LNCAP (cell line): ENCODE measurements at regions not wholly inside any gene's neighbourhood (a gene's known extent, or its start where the extent isn't known, plus 50 kb on each side); places are given as distances from the start of the nearest gene placed in this dataset.

Experiments used
- TF ChIP-seq, protein P1 (sequence below): fragments of 450-650 bp; IDR thresholded peaks from 2 replicates; pipeline ENCODE4 v1.5.1; 2017; ENCODE audit warnings: mild to moderate bottlenecking

DNA sequence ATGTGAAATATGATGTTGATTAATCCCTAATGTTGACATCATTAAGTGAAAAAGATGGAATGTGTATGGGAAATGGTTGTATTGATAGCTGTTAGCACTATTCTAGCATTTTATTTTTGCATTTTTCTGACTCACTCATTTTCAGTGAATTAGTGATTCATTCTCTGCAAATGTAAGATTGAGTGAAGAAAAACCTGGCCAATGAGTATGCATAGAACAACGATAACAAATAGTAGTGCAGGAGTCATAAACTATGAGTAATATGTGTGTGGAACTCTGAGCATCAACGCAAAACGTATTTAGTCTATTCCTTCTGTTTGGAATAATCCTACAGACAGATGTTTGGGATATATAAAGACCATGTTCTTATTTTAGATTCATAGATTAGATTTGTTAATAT, 76.3 kb upstream of the RTL1 start:
- TF ChIP-seq, protein P1, sequence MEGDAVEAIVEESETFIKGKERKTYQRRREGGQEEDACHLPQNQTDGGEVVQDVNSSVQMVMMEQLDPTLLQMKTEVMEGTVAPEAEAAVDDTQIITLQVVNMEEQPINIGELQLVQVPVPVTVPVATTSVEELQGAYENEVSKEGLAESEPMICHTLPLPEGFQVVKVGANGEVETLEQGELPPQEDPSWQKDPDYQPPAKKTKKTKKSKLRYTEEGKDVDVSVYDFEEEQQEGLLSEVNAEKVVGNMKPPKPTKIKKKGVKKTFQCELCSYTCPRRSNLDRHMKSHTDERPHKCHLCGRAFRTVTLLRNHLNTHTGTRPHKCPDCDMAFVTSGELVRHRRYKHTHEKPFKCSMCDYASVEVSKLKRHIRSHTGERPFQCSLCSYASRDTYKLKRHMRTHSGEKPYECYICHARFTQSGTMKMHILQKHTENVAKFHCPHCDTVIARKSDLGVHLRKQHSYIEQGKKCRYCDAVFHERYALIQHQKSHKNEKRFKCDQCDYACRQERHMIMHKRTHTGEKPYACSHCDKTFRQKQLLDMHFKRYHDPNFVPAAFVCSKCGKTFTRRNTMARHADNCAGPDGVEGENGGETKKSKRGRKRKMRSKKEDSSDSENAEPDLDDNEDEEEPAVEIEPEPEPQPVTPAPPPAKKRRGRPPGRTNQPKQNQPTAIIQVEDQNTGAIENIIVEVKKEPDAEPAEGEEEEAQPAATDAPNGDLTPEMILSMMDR = no peak

DNA sequence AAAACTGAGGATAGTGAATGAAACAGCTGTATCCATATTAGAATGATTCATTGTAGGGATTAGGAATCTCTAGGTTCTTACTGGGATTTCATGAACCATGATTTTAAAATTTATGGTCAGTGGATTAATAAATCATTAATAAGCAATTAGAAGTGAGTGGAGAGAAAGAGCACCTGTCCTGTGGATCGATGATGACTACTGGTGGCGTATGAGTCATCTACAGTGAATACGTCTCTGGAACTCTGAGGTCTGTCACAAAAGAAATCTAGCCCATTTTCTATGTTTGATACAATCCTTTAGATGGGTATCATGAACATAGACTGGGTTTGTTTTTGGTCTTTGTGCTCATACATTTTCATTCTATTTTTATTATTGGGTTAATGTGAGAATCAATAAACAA, 77.3 kb upstream of the RTL1 start:
- TF ChIP-seq, protein P1 = no peak

DNA sequence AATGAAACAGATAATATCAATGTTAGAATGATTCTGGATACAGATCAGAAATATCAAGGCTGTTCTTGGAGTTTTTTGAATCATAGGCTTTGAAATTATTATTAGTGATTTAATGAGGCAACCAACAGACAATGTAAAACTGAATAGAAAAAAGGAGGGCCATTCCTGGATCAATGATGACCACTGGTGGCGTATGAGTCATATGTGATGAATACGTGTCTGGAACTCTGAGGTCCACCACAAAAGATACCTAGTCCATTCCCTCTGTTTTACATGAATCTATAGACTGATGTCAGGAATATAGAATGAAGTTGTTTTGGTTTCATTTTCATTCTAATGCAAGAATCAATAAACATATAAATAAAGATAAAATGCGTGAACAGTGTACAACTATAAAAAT, 78.3 kb upstream of the RTL1 start:
- TF ChIP-seq, protein P1 = no peak

DNA sequence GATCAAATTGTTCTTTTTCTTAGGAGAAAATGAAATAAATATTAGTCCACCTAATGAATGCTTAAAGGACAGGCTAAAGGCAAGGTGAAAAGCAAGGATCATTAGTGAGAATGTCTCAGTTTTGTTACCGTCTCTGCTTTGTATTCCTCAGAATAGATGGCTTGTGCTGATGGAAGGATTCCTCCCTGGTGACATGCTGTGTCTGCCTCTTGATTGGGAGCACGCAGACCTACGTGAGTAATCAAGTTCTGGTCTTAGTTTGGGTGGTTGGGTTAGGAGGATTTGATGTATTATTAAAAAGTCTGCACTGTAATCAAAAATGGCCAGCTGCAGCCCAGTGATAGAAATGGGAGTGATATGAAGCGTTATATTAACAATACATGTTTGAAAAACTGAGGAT, 78.8 kb upstream of the RTL1 start:
- TF ChIP-seq, protein P1 = no peak

DNA sequence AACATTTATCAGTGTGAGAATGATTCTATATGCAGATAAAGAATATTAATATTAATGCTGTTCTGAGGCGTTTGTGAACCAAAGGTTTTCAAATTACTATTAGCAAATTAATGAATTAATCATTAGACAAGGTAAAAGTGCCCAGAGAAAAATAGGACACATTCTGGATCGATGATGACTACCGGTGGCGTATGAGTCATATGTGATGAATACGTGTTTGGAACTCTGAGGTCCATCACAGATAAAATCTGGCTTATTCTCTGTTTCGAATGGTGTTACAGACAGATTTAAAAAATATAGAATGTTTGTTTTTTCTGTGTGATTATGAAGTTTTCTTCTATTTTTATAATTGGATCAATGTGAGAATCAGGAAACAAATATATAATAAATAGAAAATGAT, 79.2 kb upstream of the RTL1 start:
- TF ChIP-seq, protein P1 = no peak

DNA sequence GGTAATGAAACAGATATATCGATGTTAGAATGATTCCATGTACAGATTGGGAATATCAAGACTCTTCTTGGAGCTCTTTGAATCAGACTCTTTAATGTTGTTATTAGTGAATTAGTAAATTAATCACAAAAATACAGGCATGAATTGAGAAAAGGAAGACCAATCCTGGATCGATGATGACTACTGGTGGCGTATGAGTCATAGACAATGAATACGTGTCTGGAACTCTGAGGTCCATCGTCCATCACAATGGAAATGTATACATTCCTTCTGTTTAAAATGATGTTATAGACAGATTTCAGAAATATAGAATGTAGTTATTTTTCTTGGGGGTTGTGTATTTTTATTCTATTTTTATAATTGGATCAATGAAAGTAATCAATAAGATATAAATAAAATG, 80.2 kb upstream of the RTL1 start:
- TF ChIP-seq, protein P1 = no peak

DNA sequence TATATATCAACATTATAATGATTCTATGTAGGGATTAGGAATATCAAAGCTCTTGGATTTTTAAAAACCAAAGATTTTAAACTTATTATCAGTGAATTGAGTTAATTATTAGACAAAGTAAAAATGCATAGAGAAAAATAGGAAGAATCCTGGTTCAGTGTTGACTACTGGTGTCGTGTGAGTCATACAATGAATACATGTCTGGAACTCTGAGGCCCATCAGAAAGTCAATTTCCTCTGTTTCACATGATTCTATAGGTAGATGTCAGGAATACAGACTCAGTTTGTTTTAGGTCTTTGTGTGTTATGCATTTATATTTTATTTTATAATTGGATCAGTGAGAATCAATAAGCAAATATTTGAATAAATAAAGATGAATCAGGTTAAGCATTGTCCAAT, 84.5 kb upstream of the RTL1 start:
- TF ChIP-seq, protein P1 = no peak

DNA sequence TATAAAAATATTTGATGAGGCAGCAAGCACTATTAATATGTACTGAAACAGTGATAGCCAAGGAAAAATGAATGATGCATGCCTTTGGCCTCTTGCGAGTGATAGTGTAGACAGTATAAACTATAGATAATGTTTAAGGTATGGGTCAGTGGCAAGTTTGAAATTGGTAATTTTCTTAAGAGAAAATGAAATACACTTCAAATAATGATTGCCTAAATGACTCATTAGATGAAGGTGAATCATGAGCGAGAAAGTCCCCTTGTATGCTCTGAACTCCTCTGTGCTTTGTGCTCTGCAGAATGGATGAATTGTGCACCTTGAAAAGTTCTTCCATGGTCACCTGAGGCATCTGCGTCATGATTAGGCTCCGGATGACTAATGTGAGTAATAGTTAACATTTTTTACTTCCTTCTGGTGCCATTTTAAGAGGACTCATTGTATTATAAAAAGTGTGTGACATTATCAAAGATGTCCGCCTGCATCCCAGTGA, 84.9 kb upstream of the RTL1 start:
- TF ChIP-seq, protein P1 = no peak
